ENCODE measurements at regions not wholly inside any gene's neighbourhood (a gene's known extent, or its start where the extent isn't known, plus 50 kb on each side); places are given as distances from the start of the nearest gene placed in this dataset.
"Not testable (repeated sequence)": the region's sequence is repeated elsewhere in the genome, so short reads cannot be mapped to it uniquely, and the experiment has no call there.

- CTCF ChIA-PET: no interaction called here
- POLR2A ChIA-PET: no interaction called here
Observed at GRCh38 chr18:28789502-28789901, 612.6 kb upstream of the CDH2 start.

GRCh38 chr18:28786926-28787325, 610.0 kb upstream of the CDH2 start:
- CTCF ChIA-PET: no interaction called here

GRCh38 chr18:28781616-28782362, 604.9 kb upstream of the CDH2 start:
- POLR2A ChIA-PET: no interaction called here
- CTCF ChIA-PET: no interaction called here

More at GRCh38 chr18:28786926-28787325, 610.0 kb upstream of the CDH2 start:
- POLR2A ChIA-PET: no interaction called here

GRCh38 chr18:28778706-28779105, 601.8 kb upstream of the CDH2 start:
- POLR2A ChIA-PET: no interaction called here
- CTCF ChIA-PET: no interaction called here

GRCh38 chr18:28777756-28778155, 600.8 kb upstream of the CDH2 start:
- CTCF ChIA-PET: no interaction called here
- POLR2A ChIA-PET: no interaction called here

GRCh38 chr18:28771849-28772248, 594.9 kb upstream of the CDH2 start:
- CTCF ChIA-PET: interaction anchor here (0.5 kb wide), 1 partner anchor 313 kb away, joined by 3 read pairs; no protein-coding TSS in a partner anchor
- POLR2A ChIA-PET: no interaction called here

GRCh38 chr18:28768791-28769768, 592.1 kb upstream of the CDH2 start:
- ChIA-PET POLR2A (no interaction called here), CTCF (no interaction called here)

- POLR2A ChIA-PET: no interaction called here
Observed at GRCh38 chr18:28767727-28768211, 590.8 kb upstream of the CDH2 start.

GRCh38 chr18:28767201-28767600, 590.3 kb upstream of the CDH2 start:
- POLR2A ChIA-PET: no interaction called here

More at GRCh38 chr18:28767727-28768211, 590.8 kb upstream of the CDH2 start:
- CTCF ChIA-PET: no interaction called here

GRCh38 chr18:28766721-28767120, 589.8 kb upstream of the CDH2 start:
- ChIA-PET POLR2A (no interaction called here), CTCF (no interaction called here)

More at GRCh38 chr18:28767201-28767600, 590.3 kb upstream of the CDH2 start:
- CTCF ChIA-PET: no interaction called here

GRCh38 chr18:28766027-28766426, 589.1 kb upstream of the CDH2 start:
- CTCF ChIA-PET: no interaction called here
- POLR2A ChIA-PET: no interaction called here

- POLR2A ChIA-PET: no interaction called here
Observed at GRCh38 chr18:28760299-28760698, 583.4 kb upstream of the CDH2 start.

GRCh38 chr18:28757466-28758008, 580.6 kb upstream of the CDH2 start:
- ChIA-PET POLR2A (no interaction called here), CTCF (no interaction called here)

More at GRCh38 chr18:28760299-28760698, 583.4 kb upstream of the CDH2 start:
- CTCF ChIA-PET: no interaction called here

- POLR2A ChIA-PET: no interaction called here
- CTCF ChIA-PET: no interaction called here
Observed at GRCh38 chr18:28743115-28743514, 566.2 kb upstream of the CDH2 start.

GRCh38 chr18:28740575-28740974, 563.6 kb upstream of the CDH2 start:
- CTCF ChIA-PET: no interaction called here
- POLR2A ChIA-PET: no interaction called here

- ChIA-PET CTCF (no interaction called here), POLR2A (no interaction called here)
Observed at GRCh38 chr18:28736951-28737350, 560.0 kb upstream of the CDH2 start.

- CTCF ChIA-PET: interaction anchor here (0.9 kb wide), 1 partner anchor 9 kb away, joined by 3 read pairs; no protein-coding TSS in a partner anchor
- POLR2A ChIA-PET: no interaction called here
Observed at GRCh38 chr18:28736223-28736622, 559.3 kb upstream of the CDH2 start.

GRCh38 chr18:28735731-28736130, 558.8 kb upstream of the CDH2 start:
- ChIA-PET POLR2A (no interaction called here), CTCF (interaction anchor here (0.9 kb wide), 1 partner anchor 9 kb away, joined by 3 read pairs; no protein-coding TSS in a partner anchor)

- ChIA-PET POLR2A (no interaction called here), CTCF (no interaction called here)
Observed at GRCh38 chr18:28729321-28729720, 552.4 kb upstream of the CDH2 start.

- CTCF ChIA-PET: no interaction called here
- POLR2A ChIA-PET: no interaction called here
Observed at GRCh38 chr18:28728891-28729290, 552.0 kb upstream of the CDH2 start.

- CTCF ChIA-PET, POLR2A ChIA-PET: not testable (repeated sequence)
Observed at GRCh38 chr18:28727189-28727588, 550.3 kb upstream of the CDH2 start.
